NB4 (cell line): ENCODE measurements at regions not wholly inside any gene's neighbourhood (a gene's known extent, or its start where the extent isn't known, plus 50 kb on each side); places are given as distances from the start of the nearest gene placed in this dataset.

Source experiments
- MAX ChIP-seq: IDR thresholded peaks from 2 replicates; pipeline ENCODE4 v1.6.1; 2011; ENCODE audit warnings: low read depth, low read length
- POLR2A ChIP-seq: IDR thresholded peaks from 2 replicates; pipeline ENCODE4 v1.6.1; 2011; ENCODE audit warnings: mild to moderate bottlenecking; ENCODE audit not compliant: insufficient read length; ENCODE audit errors: extremely low read depth

GRCh38 chr6:98593676-98594075 is 240.7 kb upstream of the POU3F2 start:
- TF ChIP-seq POLR2A (no peak), MAX (no peak)
